ENCODE measurements at regions not wholly inside any gene's neighbourhood (a gene's known extent, or its start where the extent isn't known, plus 50 kb on each side); places are given as distances from the start of the nearest gene placed in this dataset.

GRCh38 chr2:37425408-37425807 lies 81.0 kb downstream of the QPCT start:
- DNase-seq, result no peak

DNA sequence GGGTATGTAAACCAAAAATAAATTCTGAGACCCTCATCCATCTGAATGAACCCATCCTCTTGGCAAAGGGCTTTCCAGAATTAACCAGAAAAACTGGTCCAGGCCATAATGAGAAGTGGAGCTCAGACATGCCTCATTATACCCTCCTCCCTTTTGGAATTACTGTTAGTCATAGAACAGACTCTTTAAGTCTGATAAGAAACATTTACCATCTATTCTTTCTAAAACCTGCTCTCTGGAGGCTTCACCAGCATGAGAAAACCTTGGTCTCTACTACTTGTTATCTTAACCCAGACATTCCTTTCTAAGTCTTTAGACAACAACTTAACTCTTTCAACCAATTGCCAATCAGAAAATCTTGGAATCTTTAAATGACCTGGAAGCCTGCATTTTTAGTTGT lies 82.8 kb downstream of the QPCT start:
- no peak for DNase-seq

DNA sequence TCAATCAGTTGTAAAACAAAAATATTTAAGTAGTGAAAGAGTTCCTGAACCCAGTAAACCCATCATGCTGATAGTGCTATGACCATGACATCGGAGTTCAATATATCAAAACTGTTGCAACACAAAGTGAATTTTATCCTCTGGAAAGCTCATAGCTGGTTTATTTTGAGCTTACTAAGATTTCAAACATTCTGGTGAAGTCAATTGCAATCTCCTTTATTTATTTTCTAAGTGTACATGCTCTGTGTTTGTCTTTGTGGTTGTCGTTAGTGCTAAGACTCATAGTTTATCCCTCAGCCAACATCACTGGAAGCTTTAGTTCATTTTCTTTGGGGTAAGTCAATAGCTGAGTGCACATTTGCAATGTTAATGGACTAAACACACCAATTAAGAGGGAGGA lies 91.9 kb downstream of the QPCT start:
- DNase-seq, result no peak

GRCh38 chr2:37439131-37439642 lies 94.8 kb downstream of the QPCT start:
- DNase-seq, result no peak

DNA sequence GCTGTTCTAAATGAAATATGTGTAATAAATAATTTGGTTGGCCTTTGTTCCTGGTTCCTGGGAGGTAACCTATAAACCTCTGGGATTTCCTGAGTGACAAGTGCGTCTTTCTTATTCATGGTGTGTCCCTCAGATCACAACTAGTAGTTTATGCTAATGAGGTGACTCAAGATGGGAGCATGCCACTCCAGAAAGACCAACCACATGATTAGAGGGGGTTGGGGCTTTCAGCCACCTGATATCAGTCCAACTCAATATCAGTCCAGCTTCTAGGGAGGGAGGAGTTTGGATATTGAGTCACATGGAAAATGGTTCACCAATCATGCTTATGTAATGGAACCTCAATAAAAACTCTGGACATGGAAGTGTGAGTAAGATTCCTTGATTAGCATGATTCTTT lies 96.6 kb downstream of the QPCT start:
- DNase-seq, result no peak

DNA sequence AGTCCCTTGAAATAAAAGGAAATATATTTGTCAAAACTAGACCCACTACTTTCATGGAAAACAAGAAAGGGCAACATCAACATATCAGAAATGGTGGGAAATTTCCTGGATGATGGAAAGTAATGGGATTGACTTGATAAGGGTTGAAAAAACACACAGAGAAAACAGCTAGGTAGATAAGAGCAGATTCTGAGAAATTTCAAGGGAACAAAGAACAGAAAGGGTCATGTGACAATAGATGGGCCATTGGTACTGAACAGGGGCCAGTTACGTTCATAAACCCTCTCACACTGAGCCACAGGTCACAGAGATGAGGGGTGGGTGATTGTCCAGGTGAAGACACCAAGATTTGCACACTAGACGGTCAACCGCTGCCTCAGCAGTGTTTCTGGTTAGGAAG lies 98.7 kb downstream of the QPCT start:
- no peak for DNase-seq

DNA sequence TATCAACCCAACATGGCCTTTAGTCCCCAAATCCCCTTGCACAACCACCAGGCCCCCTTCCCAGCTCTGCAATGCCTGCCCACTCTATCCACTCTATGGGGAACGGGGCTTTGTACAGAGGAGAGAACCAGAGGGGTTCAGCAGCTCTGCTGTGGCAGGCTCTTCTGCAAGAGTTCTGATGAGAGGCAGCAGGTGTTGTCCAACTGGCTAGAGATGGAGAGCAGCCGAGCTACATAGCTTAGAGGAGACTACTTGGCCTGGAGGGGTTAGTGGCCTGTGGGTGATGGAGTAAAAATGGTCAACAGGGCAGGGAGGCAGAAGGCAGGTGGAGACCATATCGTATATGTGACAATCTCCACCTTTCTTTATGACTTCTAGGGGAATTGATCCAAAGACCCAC lies 103.0 kb downstream of the QPCT start:
- DNase-seq, result no peak

DNA sequence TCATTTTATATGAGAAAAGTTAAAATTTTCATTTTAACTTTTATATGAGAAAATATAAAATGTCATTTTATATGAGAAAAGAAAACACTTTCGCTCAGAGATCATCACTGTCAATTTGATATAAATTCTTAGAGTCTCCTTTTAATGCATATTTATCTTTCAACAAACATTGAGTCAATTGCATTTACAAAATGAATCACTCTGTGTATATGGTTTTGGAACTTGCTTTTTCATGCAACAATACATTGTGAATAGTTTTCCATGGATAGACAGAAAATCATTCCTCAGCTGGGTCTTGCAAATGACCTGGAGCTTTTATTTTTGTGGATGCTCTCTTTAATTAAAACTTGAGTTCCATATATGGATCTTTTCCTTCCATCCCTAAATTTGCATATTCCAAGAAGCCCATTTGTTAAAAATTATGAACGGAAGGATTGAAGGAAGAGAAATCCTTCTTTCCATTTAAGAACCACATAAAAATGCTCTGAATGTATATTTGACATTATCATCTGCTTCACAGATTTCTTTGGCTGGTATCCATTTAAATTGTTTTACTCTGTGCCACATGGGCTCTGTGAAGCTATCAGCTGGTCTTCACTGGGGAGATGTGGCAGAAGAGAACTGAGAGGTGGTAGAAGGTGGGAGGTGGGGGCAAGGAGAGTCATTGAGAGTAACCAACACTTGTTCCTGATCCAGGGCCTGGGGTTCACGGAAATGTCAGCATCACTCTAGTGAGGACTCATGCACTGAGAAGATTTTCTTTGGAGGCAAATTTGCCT lies 104.1 kb downstream of the QPCT start:
- no peak for DNase-seq

GRCh38 chr2:37449761-37450296 lies 105.4 kb downstream of the QPCT start:
- no peak for DNase-seq

- no peak for DNase-seq
Measured at GRCh38 chr2:37453027-37453426, 108.6 kb downstream of the QPCT start.

DNA sequence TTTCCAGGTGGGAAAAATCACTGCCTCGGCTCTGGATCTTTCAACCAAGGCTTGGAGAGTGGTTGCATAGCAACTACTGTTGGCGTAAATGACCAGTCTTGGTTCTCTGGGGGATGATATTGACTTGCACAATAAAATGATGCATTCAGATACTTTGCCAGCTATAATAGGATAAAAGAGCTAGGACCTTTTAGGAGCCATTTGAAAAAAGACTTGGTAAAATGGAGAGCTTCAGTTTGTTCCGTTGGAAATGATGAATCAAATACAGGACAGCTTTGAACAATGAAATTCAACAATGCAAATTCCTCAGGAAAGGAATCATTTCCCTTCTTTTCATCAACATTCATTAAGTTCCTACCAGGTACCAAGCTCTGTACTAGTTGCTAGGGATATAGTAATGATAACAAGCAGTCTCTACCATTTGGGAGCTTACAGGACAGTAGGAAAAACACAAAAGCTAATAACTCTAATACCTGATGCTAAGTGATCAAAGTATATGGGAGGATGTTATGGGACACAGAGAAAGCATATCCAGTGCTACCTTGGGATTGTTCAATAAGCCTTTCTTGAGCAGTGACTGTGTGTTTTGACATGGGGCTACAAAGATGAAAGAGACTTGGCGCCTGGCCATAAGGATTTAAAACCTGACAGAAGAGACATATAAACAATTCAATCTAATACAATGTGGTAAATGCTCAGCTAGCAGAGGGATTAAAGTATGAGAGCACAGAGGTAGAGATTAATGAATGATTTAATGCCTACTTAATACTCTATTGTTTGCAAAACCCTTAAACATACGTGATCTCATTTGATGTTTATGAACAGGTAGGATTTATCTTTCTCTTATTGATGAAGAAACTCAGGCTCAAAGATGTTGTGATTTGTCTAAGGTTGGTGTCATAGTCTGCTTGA lies 110.7 kb downstream of the QPCT start:
- DNase-seq, result no peak

- DNase-seq, result no peak
Measured at GRCh38 chr2:37456479-37456878, 112.0 kb downstream of the QPCT start.

DNA sequence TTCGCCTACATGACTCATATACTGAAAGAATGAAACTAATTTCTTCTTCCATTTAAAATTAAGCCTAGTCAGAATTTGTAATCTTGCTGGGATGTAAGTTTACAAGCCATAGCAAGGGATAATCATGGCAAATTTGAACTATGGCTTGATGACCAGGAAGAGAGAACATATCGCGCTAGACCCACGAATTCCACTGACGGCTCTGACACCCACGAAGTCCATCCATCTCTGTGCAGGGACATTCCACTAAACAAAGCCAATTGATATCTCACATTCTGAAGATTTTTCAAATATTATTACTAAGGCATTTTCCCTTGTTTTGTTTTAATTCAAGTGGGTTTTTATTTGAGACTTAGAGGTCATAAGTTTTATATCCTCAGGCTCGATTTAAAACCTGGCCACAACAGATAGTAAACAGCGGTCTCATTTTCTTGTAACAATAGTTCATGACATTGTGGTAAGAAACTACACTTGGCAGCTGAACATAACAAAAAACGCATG lies 113.0 kb downstream of the QPCT start:
- no peak for DNase-seq

GRCh38 chr2:37458133-37458532 lies 113.7 kb downstream of the QPCT start:
- DNase-seq, result no peak

DNA sequence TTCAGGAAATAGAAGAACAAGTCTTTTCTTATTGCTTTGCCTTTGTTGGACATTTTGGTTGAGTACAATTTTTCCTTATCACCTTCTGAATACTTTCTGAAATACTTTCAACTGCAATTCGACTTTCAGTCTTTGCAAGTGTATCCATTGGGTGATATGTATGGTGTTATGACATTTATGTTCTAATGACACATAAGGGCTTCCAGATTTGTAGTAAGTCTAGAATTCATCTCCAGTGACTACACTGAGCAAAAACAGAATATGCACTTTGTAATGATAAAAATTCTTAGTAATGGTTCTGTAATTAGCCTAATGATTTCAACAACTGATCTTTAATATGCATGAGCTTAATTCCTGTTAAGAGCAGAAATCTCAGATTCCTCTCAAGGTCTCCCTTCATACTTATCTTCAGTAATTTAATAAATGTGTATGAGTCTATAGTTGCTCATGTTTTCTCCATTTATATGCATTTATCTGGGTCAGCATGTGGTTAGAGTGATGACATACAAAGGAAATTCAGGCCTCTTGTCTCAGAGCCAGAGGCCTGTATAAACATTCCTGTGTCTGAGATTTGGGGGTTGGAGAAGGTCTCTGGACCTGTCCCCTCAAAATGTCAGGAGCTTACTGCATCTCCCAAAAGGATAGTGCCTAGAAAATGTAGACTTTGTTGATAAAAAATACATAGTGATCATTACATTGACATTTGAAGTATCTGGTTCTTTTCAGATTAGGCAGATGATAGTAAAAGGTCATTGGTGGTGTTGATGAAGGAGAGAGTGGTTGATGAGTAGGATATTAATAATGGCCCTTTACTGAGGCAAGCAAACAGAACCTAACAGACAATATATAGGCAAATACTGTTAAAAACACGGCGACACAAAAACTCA lies 114.9 kb downstream of the QPCT start:
- no peak for DNase-seq

DNA sequence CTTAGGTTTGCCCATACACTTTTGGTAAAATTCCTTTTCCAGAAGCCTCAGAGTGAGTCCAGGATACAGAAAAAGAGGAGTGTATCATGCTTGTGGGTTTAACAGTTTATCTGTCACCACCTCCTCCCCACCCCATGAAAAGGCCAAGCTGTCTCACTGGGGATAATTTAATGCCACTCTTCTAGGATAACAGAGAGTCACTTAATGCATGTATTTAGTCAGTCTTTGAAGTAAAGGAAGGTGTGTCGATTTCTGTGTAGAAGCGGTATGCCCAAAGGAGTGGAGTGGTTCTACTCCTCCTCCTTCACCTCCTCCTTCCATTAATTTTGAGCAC lies 116.4 kb downstream of the QPCT start:
- no peak for DNase-seq

DNA sequence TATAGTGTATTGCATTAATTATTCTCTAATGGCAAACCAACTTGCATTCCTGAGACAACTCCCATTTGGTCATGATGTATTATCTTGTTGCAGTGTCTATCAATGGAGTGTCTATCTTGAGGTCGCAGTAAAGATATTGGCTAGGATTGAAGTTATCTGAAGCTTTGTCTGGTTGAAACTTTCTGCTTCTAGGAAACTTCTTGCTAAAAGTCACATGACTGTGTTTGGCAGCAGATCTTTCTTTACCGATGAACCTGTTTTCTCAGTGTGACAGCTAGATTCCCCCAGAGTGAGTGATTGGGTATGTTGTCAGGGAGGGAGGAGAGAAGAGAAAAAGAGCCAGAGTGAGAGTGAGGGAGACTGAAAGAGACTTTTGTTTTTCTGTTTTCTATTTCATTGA lies 119.6 kb downstream of the QPCT start:
- DNase-seq, result no peak

DNA sequence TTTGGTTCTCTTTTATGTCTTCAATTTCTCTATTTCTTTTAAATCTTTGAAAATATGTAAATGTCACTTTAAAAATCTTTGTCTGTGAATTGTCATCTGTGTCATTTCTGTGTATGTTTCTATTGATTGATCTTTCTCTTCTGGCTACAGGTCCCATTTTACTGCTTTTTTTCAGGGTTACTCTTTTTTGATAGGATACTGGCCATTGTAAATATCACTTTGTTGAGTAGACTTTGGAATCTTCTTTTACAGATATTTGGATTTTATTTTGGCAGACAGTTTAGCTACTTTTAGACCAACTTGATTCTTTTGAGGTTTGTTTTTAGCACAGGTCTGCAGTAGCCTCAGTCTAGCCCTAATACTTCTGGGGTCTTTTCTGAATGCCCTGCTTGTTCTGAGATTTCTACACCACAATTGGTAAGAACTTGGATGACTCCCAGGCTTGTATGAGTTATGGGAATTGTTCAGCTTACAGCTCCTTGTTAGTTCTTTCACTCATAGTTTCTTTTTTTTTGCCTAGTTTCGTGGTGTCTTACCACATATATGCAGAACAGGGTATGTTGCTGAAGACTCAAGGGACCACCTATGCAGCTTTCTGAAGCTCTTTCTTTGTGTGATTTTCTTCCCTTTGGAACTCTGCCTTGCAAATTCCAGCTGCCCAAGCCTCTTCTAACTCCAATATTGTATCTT lies 122.2 kb downstream of the QPCT start:
- DNase-seq, result no peak

GRCh38 chr2:37468170-37468569 lies 123.7 kb downstream of the QPCT start:
- no peak for DNase-seq

DNA sequence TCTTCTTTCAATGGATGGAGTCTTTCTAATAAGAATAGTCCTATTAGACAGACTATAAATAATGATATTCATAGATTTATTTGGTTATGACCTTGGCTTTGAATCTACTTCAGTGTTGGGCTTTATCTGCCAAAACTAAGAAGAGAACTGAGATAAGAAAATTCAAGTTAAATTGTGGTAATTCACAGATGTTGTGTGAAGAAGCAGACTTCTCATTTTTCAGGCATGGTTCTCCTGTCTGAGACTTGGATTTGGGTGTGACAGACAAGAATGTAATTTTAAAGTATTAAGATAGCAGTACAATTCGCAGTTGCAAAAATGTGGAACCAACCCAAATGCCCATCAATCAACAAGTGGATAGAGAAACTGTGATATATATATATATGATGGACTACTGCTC lies 124.7 kb downstream of the QPCT start:
- DNase-seq, result no peak

DNA sequence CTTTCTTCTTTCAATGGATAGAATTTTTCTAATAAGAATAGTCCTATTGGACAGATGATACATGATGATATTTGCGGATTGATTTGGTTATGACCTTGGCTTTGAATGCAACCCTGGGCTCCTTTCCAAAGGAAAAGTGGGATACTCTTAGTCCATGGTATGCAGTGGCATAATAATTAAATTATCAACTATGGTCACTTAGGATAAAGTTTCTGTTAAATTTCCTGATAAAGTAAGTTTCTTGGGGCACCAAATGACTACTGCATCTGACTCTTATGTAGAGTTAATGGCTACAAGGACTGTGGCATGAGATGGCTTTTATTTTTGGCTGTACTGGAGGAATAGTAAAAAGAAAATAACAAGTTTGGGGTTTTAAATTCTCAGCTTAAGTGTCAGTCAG lies 126.7 kb downstream of the QPCT start:
- no peak for DNase-seq

Measured in nucleus accumbens (tissue), 56 donors.